ENCODE measurements at regions not wholly inside any gene's neighbourhood (a gene's known extent, or its start where the extent isn't known, plus 50 kb on each side); places are given as distances from the start of the nearest gene placed in this dataset.
A peak's percentile ranks its signal among the peaks of the same experiment; 100 is the strongest.

- no peak overlapping the region for H3K4me3 ChIP-seq (ENCODE audit: low read depth, low read length)
- TF ChIP-seq, protein P1, sequence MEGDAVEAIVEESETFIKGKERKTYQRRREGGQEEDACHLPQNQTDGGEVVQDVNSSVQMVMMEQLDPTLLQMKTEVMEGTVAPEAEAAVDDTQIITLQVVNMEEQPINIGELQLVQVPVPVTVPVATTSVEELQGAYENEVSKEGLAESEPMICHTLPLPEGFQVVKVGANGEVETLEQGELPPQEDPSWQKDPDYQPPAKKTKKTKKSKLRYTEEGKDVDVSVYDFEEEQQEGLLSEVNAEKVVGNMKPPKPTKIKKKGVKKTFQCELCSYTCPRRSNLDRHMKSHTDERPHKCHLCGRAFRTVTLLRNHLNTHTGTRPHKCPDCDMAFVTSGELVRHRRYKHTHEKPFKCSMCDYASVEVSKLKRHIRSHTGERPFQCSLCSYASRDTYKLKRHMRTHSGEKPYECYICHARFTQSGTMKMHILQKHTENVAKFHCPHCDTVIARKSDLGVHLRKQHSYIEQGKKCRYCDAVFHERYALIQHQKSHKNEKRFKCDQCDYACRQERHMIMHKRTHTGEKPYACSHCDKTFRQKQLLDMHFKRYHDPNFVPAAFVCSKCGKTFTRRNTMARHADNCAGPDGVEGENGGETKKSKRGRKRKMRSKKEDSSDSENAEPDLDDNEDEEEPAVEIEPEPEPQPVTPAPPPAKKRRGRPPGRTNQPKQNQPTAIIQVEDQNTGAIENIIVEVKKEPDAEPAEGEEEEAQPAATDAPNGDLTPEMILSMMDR (IDR thresholded peaks at IDR 0.05; ENCODE audit: insufficient read depth, low read depth, low read length, missing control alignments): no peak
- DNase-seq (ENCODE audit: low read depth): no peak
Measured at GRCh38 chr9:96027251-96028131, 152.0 kb downstream of the ERCC6L2 start.

DNA sequence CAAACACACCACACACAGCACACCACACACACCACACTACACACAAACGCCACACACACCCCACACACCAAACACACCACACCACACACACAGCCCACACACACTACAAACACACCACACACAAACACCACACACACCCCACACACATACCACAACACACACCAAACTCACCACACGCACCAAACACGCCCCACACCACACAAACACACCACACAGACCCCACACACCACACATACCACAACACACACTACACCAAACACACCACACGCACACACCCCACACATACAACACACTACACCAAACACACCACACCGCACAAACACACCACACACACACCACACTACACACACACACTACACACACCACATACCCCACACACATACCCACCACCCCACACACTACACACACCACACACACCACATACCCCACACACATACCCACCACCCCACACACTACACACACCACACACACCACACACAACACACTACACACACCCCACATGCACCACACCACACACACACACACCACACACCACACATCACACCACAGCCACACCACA is 151.2 kb downstream of the ERCC6L2 start:
- DNase-seq (ENCODE audit: low read depth): no peak
- TF ChIP-seq, protein P1 (IDR thresholded peaks at IDR 0.05; ENCODE audit: insufficient read depth, low read depth, low read length, missing control alignments): no peak
- H3K4me3 ChIP-seq (ENCODE audit: low read depth, low read length): no peak overlapping the region

DNA sequence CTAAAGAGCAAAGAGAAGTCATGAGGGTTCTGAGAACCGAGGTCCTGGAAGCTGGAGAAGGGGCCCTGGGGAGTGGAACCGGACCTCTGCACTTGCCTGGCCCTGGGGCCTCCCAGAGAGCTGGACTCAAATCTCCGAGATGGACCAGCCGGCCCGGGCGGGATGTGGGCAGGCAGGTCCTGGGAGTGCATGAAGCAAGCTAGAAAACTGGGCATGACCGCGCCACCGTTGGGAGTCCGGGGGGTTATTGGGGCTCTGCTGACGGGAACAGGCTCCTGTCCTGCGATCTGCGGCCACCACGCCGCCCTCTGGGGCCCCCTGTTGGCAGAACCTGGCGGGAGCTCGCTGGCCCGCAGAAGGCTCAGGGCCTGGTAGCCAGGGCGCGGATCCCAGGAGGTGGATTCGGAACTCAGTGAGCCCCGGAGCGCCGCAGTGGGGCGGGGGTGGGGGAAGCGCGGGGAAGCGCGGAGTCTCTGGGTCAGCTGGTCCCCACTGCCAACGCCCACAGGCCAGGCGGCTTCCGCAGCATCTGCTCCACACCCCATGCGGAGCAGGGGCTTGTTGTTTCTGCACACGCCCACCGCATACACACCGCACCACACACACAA is 150.6 kb downstream of the ERCC6L2 start:
- TF ChIP-seq, protein P1 (IDR thresholded peaks at IDR 0.05; ENCODE audit: insufficient read depth, low read depth, low read length, missing control alignments): peak; percentile 35
- H3K4me3 ChIP-seq (ENCODE audit: low read depth, low read length): no peak overlapping the region
- no peak for DNase-seq (ENCODE audit: low read depth)

- no peak for DNase-seq (ENCODE audit: low read depth)
- no peak overlapping the region for H3K4me3 ChIP-seq (ENCODE audit: low read depth, low read length)
- TF ChIP-seq, protein P1 (IDR thresholded peaks at IDR 0.05; ENCODE audit: insufficient read depth, low read depth, low read length, missing control alignments): no peak
Measured at GRCh38 chr9:96023486-96023885, 148.0 kb downstream of the ERCC6L2 start.

DNA sequence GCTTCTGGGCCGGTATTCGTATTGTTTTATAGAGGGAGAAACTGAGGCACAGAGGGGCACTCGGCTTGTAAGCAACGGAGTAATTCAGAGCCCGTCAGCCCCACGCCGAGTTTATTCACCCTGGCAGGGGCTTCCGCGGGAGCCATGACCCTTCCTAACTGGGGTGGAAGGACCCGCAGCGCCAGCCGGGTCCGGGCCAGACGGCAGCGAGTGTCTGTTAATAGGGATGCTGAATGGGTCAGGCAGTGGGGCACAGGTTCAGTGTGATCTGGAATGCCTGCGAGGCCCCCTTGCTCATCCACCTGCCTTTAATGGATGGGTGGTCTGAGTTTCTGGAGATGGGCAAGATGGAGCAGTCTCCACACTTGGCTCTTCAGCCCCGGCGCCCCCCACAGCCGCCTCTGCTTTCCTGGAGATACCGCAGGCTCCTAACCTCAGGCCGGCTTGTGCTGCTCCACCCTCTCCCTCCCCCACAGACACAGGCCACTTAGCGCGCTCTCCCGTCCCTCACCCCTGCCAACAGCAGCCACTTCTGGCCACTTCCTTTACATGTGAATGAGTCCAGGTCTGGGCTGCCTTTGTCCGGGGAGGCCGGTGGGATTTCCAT is 147.1 kb downstream of the ERCC6L2 start:
- DNase-seq (ENCODE audit: low read depth): no peak
- no peak overlapping the region for H3K4me3 ChIP-seq (ENCODE audit: low read depth, low read length)
- TF ChIP-seq, protein P1 (IDR thresholded peaks at IDR 0.05; ENCODE audit: insufficient read depth, low read depth, low read length, missing control alignments): no peak

- no peak for DNase-seq (ENCODE audit: low read depth)
- TF ChIP-seq, protein P1 (IDR thresholded peaks at IDR 0.05; ENCODE audit: insufficient read depth, low read depth, low read length, missing control alignments): no peak
- peak overlapping the region; percentile 50 for H3K4me3 ChIP-seq (ENCODE audit: low read depth, low read length)
Measured at GRCh38 chr9:96021551-96022444, 146.3 kb downstream of the ERCC6L2 start.
